Uterus (tissue), 2 donors: ENCODE measurements at regions not wholly inside any gene's neighbourhood (a gene's known extent, or its start where the extent isn't known, plus 50 kb on each side); places are given as distances from the start of the nearest gene placed in this dataset.

Experiments used
- POLR2A ChIP-seq, 2 donors: fragments of 450-650 bp; IDR thresholded peaks; one replicate each; pipeline ENCODE4 v1.6.1; 2016; ENCODE audit warnings: antibody characterized with exemption in 2 of 2, mild to moderate bottlenecking in 1 of 2, moderate library complexity in 1 of 2
- TF ChIP-seq, protein P1 (sequence below), 4 experiments: fragments of 200-600 bp in 2 of 4; fragments of 450-650 bp in 2 of 4; sonication (generic) in 2 of 4; IDR thresholded peaks; one replicate each; pipeline ENCODE4 v1.5.1; 2016 to 2019; ENCODE audit warnings: antibody characterized with exemption in 4 of 4, mild to moderate bottlenecking in 2 of 4, moderate library complexity in 1 of 4

DNA sequence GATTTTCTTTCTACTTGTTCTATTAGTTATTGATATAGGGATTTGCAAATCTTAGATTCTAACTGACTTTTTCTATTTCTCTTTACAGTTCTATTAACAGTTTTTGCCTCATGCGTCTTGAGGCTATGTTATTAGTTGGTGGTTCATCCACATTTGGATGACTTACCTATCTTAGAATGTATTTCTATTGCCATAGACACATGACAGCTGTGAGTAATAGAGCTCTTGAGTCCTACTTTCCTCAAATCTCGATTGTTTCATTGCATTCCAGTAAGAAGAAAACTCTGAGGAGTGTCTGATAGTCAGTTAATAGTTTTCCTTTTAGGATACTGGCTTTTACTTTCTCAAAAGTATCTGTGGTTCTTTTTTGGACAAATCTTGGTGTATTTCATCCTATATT is 241.4 kb upstream of the ZNF32 start:
- TF ChIP-seq POLR2A (IDR thresholded peaks at IDR 0.05), result no peak
- TF ChIP-seq, protein P1, sequence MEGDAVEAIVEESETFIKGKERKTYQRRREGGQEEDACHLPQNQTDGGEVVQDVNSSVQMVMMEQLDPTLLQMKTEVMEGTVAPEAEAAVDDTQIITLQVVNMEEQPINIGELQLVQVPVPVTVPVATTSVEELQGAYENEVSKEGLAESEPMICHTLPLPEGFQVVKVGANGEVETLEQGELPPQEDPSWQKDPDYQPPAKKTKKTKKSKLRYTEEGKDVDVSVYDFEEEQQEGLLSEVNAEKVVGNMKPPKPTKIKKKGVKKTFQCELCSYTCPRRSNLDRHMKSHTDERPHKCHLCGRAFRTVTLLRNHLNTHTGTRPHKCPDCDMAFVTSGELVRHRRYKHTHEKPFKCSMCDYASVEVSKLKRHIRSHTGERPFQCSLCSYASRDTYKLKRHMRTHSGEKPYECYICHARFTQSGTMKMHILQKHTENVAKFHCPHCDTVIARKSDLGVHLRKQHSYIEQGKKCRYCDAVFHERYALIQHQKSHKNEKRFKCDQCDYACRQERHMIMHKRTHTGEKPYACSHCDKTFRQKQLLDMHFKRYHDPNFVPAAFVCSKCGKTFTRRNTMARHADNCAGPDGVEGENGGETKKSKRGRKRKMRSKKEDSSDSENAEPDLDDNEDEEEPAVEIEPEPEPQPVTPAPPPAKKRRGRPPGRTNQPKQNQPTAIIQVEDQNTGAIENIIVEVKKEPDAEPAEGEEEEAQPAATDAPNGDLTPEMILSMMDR (IDR thresholded peaks at IDR 0.05), result no peak
